ENCODE measurements at regions not wholly inside any gene's neighbourhood (a gene's known extent, or its start where the extent isn't known, plus 50 kb on each side); places are given as distances from the start of the nearest gene placed in this dataset.

DNA sequence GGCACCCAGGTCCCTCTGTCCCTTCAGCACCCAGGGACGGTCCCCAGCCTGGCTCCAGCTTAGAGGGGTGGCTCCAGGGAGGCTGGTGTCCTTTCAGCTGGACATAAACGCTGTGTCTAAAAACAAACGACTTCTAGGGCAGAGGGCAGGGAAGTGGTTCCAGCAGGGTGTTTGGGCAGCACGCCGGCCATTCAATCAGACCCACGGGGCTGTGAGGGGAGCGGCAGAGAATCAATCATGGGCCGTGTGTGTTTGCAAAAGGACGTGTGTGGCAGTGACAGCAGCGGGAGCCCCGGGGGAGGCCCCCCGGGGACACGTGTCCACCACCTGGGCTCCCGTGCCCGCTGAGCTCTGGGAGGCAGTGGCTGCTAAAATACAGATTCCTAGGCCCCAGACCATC, 127.7 kb downstream of the MN1 start:
- FAIRE-seq = no peak
- Histone ChIP-seq H3K27ac (ENCODE audit: low read depth, low read length) (no peak overlapping the region), H2BK20ac (ENCODE audit: low read length) (no peak overlapping the region; the same call in 1 of the 2 replicates), H3K4me2 (ENCODE audit: insufficient read depth in 1 of 2, low read depth in 2 of 2, low read length in 2 of 2) (no peak overlapping the region), H3K23ac (ENCODE audit: insufficient read length) (no peak overlapping the region), H3K27me3 (replicated peaks in 1 of 4; ENCODE audit: control insufficient read depth in 3 of 4, extremely low read depth in 1 of 4, insufficient read depth in 3 of 4, low read length in 3 of 4) (no peaks in the 10 kb centered on the region), H3K9me3 (ENCODE audit: insufficient read depth in 2 of 2, low read depth in 1 of 2, low read length in 1 of 2) (no peaks in the 10 kb centered on the region), H3K4me3 (ENCODE audit: extremely low read depth in 1 of 4, insufficient read depth in 2 of 4, low read depth in 3 of 4, low read length in 4 of 4) (no peak overlapping the region), H2BK5ac (ENCODE audit: low read depth, low read length) (no peak overlapping the region), H3K79me2 (ENCODE audit: control insufficient read depth in 1 of 2, insufficient read depth in 2 of 2, low read length in 2 of 2) (no peaks in the 10 kb centered on the region), H4K8ac (ENCODE audit: extremely low read depth, insufficient read depth, low read length) (no peak overlapping the region; the same call in 1 of the 2 replicates), H2AFZ (ENCODE audit: low read length) (no peak overlapping the region), H3K36me3 (ENCODE audit: control insufficient read depth in 2 of 4, insufficient read depth in 4 of 4, low read length in 3 of 4) (peaks cover 0 to 13% (median 1%) of the 10 kb centered on the region in 4 experiments; a peak in 1 of 8 replicates), H3K23me2 (ENCODE audit: low read depth, low read length) (no peaks in the 10 kb centered on the region), H3K18ac (ENCODE audit: extremely low read depth, low read length) (no peak overlapping the region), H4K5ac (ENCODE audit: insufficient read length, low read depth, low read length) (no peak overlapping the region), H3K4ac (replicated peaks; ENCODE audit: insufficient read length, low read depth, low read length) (no peak overlapping the region), H3K56ac (replicated peaks; ENCODE audit: insufficient read length, low read depth, low read length) (no peak overlapping the region), H3K14ac (ENCODE audit: insufficient read length) (no peak overlapping the region), H3K9ac (replicated peaks in 1 of 4; ENCODE audit: extremely low read depth in 1 of 4, low read depth in 3 of 4, low read length in 3 of 4) (no peak overlapping the region), H4K91ac (replicated peaks; ENCODE audit: insufficient read length, low read length) (no peak overlapping the region), H2BK15ac (ENCODE audit: low read length) (no peak overlapping the region), H3K79me1 (ENCODE audit: low read depth, low read length) (peaks cover 5% of the 10 kb centered on the region; the same call in 1 of the 2 replicates), H2BK120ac (replicated peaks; ENCODE audit: low read depth, low read length) (no peak overlapping the region), H3K4me1 (replicated peaks in 1 of 4; ENCODE audit: control insufficient read depth in 3 of 4, insufficient read depth in 4 of 4, low read length in 3 of 4) (peaks cover 8 to 23% (median 14%) of the 10 kb centered on the region in 4 experiments), H4K20me1 (replicated peaks in 1 of 2; ENCODE audit: control insufficient read depth in 1 of 2, insufficient read depth in 2 of 2, low read length in 2 of 2) (peaks cover 0 to 2% of the 10 kb centered on the region in 2 experiments), H2AK5ac (ENCODE audit: low read depth, low read length) (no peak overlapping the region), H2BK12ac (ENCODE audit: low read depth, low read length) (no peak overlapping the region)
- ChIA-PET POLR2A (ENCODE audit: partially characterized antibody) (interaction anchor here (0.9 to 1.4 kb wide), 2 partner anchors 8 to 12 kb away, joined by 3 to 4 read pairs; no protein-coding TSS in a partner anchor), CTCF (ENCODE audit: partially characterized antibody) (interaction anchor here (1.0 to 1.5 kb wide), 5 partner anchors 10 to 264 kb away, joined by 3 to 5 read pairs (median 4); no protein-coding TSS in a partner anchor)
- WGBS, 2 experiments (ENCODE audit: extremely low coverage in 1 of 2, insufficient coverage in 1 of 2, insufficient read length in 1 of 2, insufficient replicate concordance in 2 of 2, low coverage in 1 of 2, low lambda C conversion rate in 2 of 2, missing lambda C conversion rate in 1 of 2) = 89% methylated on average over 13 of the region's 15 CpGs; no CpG with 5 or more reads in 1 of the 2 experiments
- no peak for DNase-seq (ENCODE audit: low read depth in 1 of 2, low spot score in 2 of 2)
- TF ChIP-seq ZNF274 (IDR thresholded peaks at IDR 0.05; ENCODE audit: borderline replicate concordance, extremely low read depth, low read length) (no peak), SIN3A (conservative IDR thresholded peaks at IDR 0.05 in 1 of 2, IDR thresholded peaks at IDR 0.05 in 1 of 2; ENCODE audit: low read depth in 1 of 2, low read length in 2 of 2) (no peak), TAF1 (IDR thresholded peaks at IDR 0.05; ENCODE audit: low read depth, low read length) (no peak), RNF2 (IDR thresholded peaks at IDR 0.05; ENCODE audit: borderline replicate concordance, low read depth, low read length, missing control alignments, poor library complexity, severe bottlenecking) (no peak), TCF12 (IDR thresholded peaks at IDR 0.05; ENCODE audit: low read depth, low read length) (no peak), BRCA1 (IDR thresholded peaks at IDR 0.05; ENCODE audit: low read depth, low read length) (no peak), CBX5 (IDR thresholded peaks at IDR 0.05; ENCODE audit: low read depth, low read length) (no peak), BCL11A (IDR thresholded peaks at IDR 0.05; ENCODE audit: low read depth in 2 of 2, low read length in 2 of 2) (no peak), RXRA (IDR thresholded peaks at IDR 0.05; ENCODE audit: insufficient read depth, low read depth, low read length) (no peak), HDAC6 (IDR thresholded peaks at IDR 0.05; ENCODE audit: low read depth, low read length) (no peak)
- TF ChIP-seq, protein P1, sequence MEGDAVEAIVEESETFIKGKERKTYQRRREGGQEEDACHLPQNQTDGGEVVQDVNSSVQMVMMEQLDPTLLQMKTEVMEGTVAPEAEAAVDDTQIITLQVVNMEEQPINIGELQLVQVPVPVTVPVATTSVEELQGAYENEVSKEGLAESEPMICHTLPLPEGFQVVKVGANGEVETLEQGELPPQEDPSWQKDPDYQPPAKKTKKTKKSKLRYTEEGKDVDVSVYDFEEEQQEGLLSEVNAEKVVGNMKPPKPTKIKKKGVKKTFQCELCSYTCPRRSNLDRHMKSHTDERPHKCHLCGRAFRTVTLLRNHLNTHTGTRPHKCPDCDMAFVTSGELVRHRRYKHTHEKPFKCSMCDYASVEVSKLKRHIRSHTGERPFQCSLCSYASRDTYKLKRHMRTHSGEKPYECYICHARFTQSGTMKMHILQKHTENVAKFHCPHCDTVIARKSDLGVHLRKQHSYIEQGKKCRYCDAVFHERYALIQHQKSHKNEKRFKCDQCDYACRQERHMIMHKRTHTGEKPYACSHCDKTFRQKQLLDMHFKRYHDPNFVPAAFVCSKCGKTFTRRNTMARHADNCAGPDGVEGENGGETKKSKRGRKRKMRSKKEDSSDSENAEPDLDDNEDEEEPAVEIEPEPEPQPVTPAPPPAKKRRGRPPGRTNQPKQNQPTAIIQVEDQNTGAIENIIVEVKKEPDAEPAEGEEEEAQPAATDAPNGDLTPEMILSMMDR (IDR thresholded peaks at IDR 0.05; ENCODE audit: control extremely low read depth in 1 of 3, insufficient read depth in 1 of 3, low read depth in 1 of 3, low read length in 3 of 3) = no peak

All from H1 (cell line).